ENCODE measurements at regions not wholly inside any gene's neighbourhood (a gene's known extent, or its start where the extent isn't known, plus 50 kb on each side); places are given as distances from the start of the nearest gene placed in this dataset.

DNA sequence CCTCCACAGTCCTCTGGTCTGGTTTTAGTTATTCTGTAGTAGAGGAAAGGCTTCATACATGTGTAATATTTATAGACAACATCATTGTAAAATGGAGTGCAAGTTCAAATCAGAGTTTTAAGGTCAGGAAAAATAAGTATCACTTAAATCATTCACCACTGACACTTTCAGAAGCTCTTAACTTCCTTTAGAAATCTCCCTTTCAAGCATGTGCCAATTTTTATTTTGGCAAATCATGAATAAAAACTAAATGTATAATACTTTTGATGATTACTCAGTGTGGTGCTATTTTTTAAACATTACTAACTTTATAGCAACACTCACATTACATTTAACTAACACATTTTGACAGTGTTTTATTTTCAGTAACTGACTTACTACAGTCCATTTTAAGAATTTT is 112.2 kb downstream of the OGFRL1 start:
- Histone ChIP-seq H3K9me1 (replicated peaks; ENCODE audit: control insufficient read depth, extremely low read depth, insufficient read depth, low read length) (no peaks in the 10 kb centered on the region), H3K79me2 (ENCODE audit: control insufficient read depth, insufficient read depth, low read length) (peaks cover 55% of the 10 kb centered on the region), H3K27ac (ENCODE audit: insufficient read depth, low read depth, low read length) (peak overlapping the region; percentile 43), H3K27me3 (ENCODE audit: control insufficient read depth in 2 of 2, insufficient read depth in 2 of 2, low read length in 2 of 2) (no peaks in the 10 kb centered on the region), H3K4me3 (replicated peaks in 1 of 3; ENCODE audit: insufficient read depth in 1 of 3, low read depth in 1 of 3, low read length in 3 of 3) (peak overlapping the region in 1 of 3 experiments; percentile 15), H3K36me3 (ENCODE audit: control insufficient read depth in 2 of 2, extremely low read depth in 1 of 2, insufficient read depth in 2 of 2, low read length in 2 of 2) (peaks cover 2 to 6% of the 10 kb centered on the region in 2 experiments), H3K4me2 (ENCODE audit: insufficient read depth, low read length) (peak overlapping the region; percentile 69), H2AFZ (ENCODE audit: low read depth, low read length) (no peak overlapping the region), H3K9me3 (replicated peaks; ENCODE audit: control insufficient read depth, insufficient read depth, low read length) (no peaks in the 10 kb centered on the region), H3K4me1 (ENCODE audit: control insufficient read depth, extremely low read depth, insufficient read depth, low read length) (peaks cover 59% of the 10 kb centered on the region), H3K9ac (replicated peaks; ENCODE audit: extremely low read depth, insufficient read depth, low read length) (peak overlapping the region; percentile 10), H4K20me1 (replicated peaks; ENCODE audit: control insufficient read depth, extremely low read depth, insufficient read depth, low read length) (no peaks in the 10 kb centered on the region)
- ChIA-PET CTCF (interaction anchor here (1.0 to 8.4 kb wide), 5 partner anchors 12 to 111 kb away, joined by 3 to 53 read pairs (median 6); no protein-coding TSS in a partner anchor), POLR2A (no interaction called here)
- intact Hi-C loops (cut with micrococcal nuclease) (no loop called here), dilution Hi-C loops (cut with MboI; ENCODE audit: extremely low pct_ligation_motif_present, low sequenced_read_pairs) (no loop called here)
- TF ChIP-seq FOS (IDR thresholded peaks at IDR 0.05; ENCODE audit: borderline replicate concordance, insufficient read depth, low read length) (peak; percentile 34), EZH2 (IDR thresholded peaks at IDR 0.05; ENCODE audit: borderline replicate concordance, low read depth, low read length, severe bottlenecking) (no peak)
- no TSS peak for BruUV-seq (replicated peaks)
- DNase-seq (ENCODE audit: low read depth, low spot score) (no peak), FAIRE-seq (peak; percentile 65)

DNA sequence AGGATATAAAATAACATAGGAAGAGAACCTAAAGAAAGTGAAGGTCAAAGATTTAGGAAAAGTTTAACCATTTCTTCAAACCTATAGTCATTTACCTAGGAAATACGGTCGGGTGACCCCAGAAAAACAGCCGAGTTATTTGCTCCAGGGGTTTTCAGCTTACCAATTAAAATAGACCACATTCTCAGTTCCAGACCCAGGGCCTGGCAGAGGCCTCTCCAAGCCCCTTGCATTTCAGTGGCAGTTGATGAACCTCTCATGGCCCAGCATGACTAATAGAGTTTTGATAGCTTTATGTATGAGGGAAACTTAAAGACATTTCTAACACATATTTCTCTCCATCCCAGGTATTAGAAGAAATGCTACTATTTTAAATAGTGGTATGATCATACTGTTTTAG is 113.5 kb downstream of the OGFRL1 start:
- H3K4me1 ChIP-seq (ENCODE audit: control insufficient read depth, extremely low read depth, insufficient read depth, low read length) = peaks cover 67% of the 10 kb centered on the region
- ChIA-PET CTCF (interaction anchor here (1.0 to 8.4 kb wide), 4 partner anchors 17 to 108 kb away, joined by 3 to 53 read pairs (median 3); no protein-coding TSS in a partner anchor), POLR2A (interaction anchor here (0.5 kb wide), 1 partner anchor 205 kb away, joined by 5 read pairs; no protein-coding TSS in a partner anchor)
- DNase-seq (ENCODE audit: low read depth, low spot score) = no peak
- H2AFZ ChIP-seq (ENCODE audit: low read depth, low read length) = no peak overlapping the region
- intact Hi-C loops (cut with micrococcal nuclease) = no loop called here
- no peaks in the 10 kb centered on the region for H3K27me3 ChIP-seq (ENCODE audit: control insufficient read depth in 2 of 2, insufficient read depth in 2 of 2, low read length in 2 of 2)
- peaks cover 54% of the 10 kb centered on the region for H3K79me2 ChIP-seq (ENCODE audit: control insufficient read depth, insufficient read depth, low read length)
- H3K9me3 ChIP-seq (replicated peaks; ENCODE audit: control insufficient read depth, insufficient read depth, low read length) = no peaks in the 10 kb centered on the region
- H3K4me3 ChIP-seq (replicated peaks in 1 of 3; ENCODE audit: insufficient read depth in 1 of 3, low read depth in 1 of 3, low read length in 3 of 3) = peak overlapping the region in 1 of 3 experiments; percentile 83
- peak overlapping the region; percentile 98 for H3K4me2 ChIP-seq (ENCODE audit: insufficient read depth, low read length)
- H4K20me1 ChIP-seq (replicated peaks; ENCODE audit: control insufficient read depth, extremely low read depth, insufficient read depth, low read length) = no peaks in the 10 kb centered on the region
- no TSS peak for BruUV-seq (replicated peaks)
- H3K27ac ChIP-seq (ENCODE audit: insufficient read depth, low read depth, low read length) = peak overlapping the region; percentile 95
- H3K36me3 ChIP-seq (ENCODE audit: control insufficient read depth in 2 of 2, extremely low read depth in 1 of 2, insufficient read depth in 2 of 2, low read length in 2 of 2) = peaks cover 2 to 8% of the 10 kb centered on the region in 2 experiments
- no peaks in the 10 kb centered on the region for H3K9me1 ChIP-seq (replicated peaks; ENCODE audit: control insufficient read depth, extremely low read depth, insufficient read depth, low read length)
- H3K9ac ChIP-seq (replicated peaks; ENCODE audit: extremely low read depth, insufficient read depth, low read length) = no peak overlapping the region
- no peak for FAIRE-seq
- dilution Hi-C loops (cut with MboI; ENCODE audit: extremely low pct_ligation_motif_present, low sequenced_read_pairs) = no loop called here
- no peak for TF ChIP-seq FOS (IDR thresholded peaks at IDR 0.05; ENCODE audit: borderline replicate concordance, insufficient read depth, low read length)
- TF ChIP-seq, protein P1, sequence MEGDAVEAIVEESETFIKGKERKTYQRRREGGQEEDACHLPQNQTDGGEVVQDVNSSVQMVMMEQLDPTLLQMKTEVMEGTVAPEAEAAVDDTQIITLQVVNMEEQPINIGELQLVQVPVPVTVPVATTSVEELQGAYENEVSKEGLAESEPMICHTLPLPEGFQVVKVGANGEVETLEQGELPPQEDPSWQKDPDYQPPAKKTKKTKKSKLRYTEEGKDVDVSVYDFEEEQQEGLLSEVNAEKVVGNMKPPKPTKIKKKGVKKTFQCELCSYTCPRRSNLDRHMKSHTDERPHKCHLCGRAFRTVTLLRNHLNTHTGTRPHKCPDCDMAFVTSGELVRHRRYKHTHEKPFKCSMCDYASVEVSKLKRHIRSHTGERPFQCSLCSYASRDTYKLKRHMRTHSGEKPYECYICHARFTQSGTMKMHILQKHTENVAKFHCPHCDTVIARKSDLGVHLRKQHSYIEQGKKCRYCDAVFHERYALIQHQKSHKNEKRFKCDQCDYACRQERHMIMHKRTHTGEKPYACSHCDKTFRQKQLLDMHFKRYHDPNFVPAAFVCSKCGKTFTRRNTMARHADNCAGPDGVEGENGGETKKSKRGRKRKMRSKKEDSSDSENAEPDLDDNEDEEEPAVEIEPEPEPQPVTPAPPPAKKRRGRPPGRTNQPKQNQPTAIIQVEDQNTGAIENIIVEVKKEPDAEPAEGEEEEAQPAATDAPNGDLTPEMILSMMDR (IDR thresholded peaks at IDR 0.05; ENCODE audit: extremely low read depth in 1 of 2, insufficient read depth in 1 of 2, low read depth in 1 of 2, low read length in 2 of 2) = no peak
- TF ChIP-seq POLR2AphosphoS5 (IDR thresholded peaks at IDR 0.05; ENCODE audit: insufficient read depth, low read depth, low read length) = no peak
- no peak for TF ChIP-seq MAX (IDR thresholded peaks at IDR 0.05; ENCODE audit: insufficient read depth, insufficient read length)
